GM10266 (cell line): ENCODE measurements at regions not wholly inside any gene's neighbourhood (a gene's known extent, or its start where the extent isn't known, plus 50 kb on each side); places are given as distances from the start of the nearest gene placed in this dataset.

Experiments used
- DNase-seq: peaks from one replicate; pipeline ENCODE4 v3.0.0; 2012; ENCODE audit errors: extremely low spot score
- TF ChIP-seq, protein P1 (sequence below): IDR thresholded peaks from 2 replicates; pipeline ENCODE4 v1.5.1; 2012; ENCODE audit warnings: mild to moderate bottlenecking, low read depth; ENCODE audit not compliant: control insufficient read depth, insufficient read depth; ENCODE audit errors: missing control alignments

DNA sequence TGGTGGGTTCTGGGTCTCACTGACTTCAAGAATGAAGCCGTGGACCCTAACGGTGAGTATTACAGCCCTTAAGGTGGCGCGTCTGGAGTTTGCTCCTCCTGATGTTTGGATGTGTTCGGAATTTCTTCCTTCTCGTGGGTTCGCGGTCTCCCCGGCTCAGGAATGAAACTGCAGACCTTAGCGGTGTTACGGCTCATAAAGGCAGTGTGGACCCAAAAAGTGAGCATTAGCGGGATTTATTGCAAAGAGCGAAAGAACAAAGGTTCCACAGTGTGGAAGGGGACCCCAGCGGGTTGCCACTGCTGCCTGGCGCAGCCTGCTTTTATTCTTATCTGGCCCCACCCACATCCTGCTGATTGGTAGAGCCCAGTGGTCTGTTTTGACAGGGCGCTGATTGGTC lies 420.5 kb upstream of the BCHE start:
- DNase-seq = no peak
- TF ChIP-seq, protein P1, sequence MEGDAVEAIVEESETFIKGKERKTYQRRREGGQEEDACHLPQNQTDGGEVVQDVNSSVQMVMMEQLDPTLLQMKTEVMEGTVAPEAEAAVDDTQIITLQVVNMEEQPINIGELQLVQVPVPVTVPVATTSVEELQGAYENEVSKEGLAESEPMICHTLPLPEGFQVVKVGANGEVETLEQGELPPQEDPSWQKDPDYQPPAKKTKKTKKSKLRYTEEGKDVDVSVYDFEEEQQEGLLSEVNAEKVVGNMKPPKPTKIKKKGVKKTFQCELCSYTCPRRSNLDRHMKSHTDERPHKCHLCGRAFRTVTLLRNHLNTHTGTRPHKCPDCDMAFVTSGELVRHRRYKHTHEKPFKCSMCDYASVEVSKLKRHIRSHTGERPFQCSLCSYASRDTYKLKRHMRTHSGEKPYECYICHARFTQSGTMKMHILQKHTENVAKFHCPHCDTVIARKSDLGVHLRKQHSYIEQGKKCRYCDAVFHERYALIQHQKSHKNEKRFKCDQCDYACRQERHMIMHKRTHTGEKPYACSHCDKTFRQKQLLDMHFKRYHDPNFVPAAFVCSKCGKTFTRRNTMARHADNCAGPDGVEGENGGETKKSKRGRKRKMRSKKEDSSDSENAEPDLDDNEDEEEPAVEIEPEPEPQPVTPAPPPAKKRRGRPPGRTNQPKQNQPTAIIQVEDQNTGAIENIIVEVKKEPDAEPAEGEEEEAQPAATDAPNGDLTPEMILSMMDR = no peak

DNA sequence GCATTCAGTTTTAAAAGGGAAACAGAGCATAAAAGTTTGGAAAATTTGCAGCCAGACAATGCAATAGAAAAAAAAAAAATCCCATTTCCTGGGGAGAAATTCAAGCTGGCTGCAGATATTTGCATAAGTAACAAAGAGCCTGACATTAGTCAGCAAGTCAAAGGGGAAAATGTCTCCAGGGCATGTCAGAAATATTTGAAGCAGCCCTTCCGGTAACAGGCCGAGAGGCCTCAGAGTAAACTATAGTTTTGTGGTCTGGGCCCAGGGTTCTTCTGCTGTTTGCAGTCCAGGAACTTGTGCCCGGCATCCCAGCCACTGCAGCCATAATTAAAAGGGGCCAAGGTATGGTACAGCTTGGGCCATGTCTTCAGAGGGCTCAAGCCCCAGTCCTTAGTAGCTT lies 411.6 kb upstream of the BCHE start:
- no peak for DNase-seq
- TF ChIP-seq, protein P1 = no peak

DNA sequence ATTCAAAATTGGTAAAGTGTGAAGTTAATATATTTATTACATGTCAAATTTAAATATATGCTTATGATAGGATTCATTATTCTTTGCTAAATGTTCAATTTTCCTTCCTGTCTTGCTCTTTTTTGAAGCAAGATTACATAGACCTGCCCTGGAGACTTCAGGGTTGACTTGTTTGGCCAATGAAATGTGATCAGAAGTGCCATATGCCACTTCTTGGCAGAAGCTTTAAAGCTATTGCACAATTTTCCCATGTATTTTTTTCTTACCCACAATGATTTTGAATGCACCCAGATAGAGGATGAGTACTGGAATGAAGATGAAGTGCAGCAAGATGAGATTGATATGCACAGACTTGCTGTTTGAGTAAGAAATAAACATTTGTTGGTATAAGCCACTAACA lies 406.3 kb upstream of the BCHE start:
- TF ChIP-seq, protein P1 = no peak
- no peak for DNase-seq

- DNase-seq = no peak
- TF ChIP-seq, protein P1 = no peak
Measured at GRCh38 chr3:166223120-166223519, 385.9 kb upstream of the BCHE start.

DNA sequence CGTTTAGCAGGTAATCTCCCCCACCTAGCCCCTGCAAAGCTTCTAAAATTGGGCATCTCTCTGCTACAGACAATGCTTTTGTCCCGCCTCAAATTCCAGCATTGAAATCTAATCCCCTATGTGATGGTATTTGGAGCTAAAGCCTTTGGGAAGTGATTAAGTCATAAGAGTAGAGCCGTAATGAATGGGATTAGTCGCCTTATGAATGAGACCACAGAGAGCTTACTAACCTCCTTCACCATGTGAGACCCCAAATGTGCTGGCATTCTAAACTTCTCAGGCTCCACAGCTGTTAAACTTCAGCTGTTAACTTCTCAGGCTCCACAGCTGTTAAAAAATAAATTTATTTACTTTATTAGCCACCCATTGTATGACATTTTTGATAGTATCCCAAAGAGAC lies 374.2 kb upstream of the BCHE start:
- no peak for DNase-seq
- TF ChIP-seq, protein P1 = no peak

- no peak for DNase-seq
- TF ChIP-seq, protein P1 = no peak
Measured at GRCh38 chr3:166209701-166210100, 372.5 kb upstream of the BCHE start.

DNA sequence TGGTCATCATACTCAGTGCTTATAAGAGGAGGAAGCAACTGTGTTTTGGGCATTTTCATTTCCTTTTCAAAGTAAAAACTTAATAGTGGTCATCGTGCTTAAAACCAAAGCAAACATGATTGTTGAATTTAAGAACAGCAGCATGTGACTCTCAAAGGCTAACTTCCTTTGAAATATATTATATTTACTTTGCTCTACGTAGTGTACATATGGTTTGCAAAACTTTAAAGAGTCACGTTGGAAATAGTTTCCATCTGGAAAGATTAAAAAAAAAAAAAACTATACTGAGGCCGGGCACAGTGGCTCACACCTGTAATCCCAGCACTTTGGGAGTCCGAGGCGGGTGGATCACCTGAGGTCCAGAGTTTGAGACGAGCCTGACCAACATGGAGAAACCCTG lies 367.9 kb upstream of the BCHE start:
- DNase-seq = no peak
- TF ChIP-seq, protein P1 = no peak
